NCI-H1694 treated with DMSO at 0.1 percent for 48 hours (cell line): ENCODE measurements at regions not wholly inside any gene's neighbourhood (a gene's known extent, or its start where the extent isn't known, plus 50 kb on each side); places are given as distances from the start of the nearest gene placed in this dataset.
"Not testable (repeated sequence)": the region's sequence is repeated elsewhere in the genome, so short reads cannot be mapped to it uniquely, and the experiment has no call there.

Experiments used
- DNase-seq: peaks from one replicate; lab custom pipeline; 2025; lab: John Stamatoyannopoulos, UW

DNA sequence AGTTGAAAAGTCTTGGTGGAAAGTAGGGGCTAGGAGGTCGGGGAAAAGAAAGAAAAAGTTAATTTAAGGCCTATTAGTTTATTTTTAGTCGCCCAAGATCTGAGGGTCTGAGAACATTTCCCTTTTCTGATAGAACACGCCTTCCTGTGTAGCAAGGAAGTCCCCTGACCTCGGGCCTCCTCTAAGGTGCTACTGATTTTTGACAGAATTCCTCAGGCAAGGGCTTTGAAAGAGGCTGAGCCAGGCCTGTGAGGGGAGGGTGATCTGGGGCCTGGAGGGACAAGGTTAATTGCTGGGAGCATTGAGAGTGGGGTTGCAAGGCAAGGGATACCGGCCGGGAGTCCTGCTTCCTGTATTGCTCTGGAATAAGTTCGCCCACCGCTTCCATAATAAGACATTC is 131.4 kb upstream of the MYCN start:
- no peak for DNase-seq

DNA sequence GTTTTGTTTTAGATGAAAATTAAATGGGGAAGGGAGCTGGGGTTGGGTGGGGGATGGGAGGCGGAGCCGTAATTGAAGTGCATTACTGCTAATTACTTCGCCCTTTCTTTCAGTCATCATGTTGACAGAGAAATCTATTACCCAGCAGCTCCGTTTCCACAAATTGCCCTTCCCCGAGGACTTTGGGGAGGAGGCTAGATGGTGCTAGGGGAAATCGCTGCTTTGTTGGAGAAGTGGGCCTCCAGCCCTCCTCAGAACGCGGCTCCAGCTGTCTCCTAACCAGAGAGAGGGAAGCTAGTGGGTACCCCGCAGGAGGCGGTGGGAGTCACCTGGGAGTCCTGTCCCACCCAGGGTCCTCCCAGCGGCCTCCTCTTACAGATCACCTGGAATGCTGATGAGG is 130.9 kb upstream of the MYCN start:
- no peak for DNase-seq

DNA sequence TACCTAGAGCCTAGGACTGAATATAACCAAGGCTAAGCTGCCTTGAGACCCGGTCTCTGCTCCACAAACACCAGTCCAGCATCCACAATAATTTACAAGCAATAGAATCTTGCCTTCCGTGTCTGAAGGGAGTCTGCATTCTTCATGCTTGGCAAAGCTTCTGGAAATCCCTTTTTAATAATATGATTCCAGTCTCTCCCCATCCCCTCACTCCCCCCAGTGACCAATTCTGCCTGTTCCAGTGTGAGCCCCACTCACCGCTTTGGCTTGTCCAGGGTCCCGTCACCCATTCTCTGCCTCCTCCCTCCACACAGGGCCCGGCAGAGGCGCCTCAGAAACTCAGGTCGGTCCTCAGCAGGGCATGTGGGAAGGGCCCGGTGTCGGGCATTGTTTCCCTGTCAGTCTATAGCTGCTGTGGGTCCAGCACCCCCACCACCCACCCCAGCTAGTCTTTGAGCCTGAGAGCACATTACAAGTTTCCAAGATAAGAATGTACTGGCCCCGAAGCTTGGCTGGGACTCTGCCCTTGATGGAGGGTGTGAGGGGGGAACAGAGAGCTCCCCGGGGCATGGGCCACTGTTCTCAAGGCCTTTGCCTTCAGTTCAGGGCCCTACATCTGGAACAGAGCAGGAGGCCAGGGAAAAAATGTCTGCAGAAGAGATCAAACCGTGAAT is 129.7 kb upstream of the MYCN start:
- DNase-seq, result no peak

DNA sequence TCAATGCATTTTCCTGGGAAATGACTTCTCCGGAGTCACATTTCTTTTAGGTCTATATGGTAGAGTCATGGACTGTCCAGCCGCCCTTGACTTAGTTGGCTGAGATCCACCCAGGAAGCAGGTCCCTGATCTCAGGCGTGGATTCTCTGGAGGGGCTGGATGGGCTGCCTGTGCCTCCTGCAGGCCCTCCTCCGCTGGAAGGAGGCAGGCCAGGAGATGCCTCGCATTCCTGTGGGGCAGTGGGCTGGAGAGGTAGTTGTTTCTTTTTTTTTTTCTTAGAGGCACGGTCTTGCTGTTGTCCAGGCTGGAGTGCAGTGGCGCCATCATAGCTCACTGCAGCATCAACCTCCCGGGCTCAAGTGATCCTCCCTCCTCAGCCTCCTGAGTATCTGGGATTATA is 129.0 kb upstream of the MYCN start:
- no peak for DNase-seq

DNA sequence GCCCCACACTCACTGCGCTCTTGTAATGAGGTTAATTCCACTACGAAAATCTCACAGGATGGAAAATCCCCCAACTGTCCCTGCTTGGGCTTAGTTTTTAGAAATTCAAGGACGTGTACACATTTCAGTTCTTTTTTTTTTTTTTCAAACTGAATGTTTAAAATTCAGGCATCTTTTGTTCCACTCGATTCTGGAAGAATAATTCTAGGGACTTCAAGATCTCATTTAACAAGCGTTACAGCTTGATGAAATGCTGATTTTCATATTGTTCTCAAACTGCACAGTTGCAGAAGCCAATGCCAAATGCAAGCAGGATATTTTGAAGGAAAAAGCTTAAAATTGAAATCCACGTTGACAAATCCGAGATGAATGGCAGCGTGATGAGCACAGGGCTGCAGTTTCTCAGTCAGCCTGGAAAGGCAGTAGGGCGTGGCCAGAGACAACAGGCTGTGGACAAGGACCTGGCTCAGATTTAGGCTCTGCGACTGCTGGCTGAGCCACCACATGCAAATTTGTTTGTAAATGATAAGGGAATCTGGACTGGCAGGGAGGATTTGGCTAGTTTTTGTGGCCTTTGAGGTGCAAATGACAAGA is 128.1 kb upstream of the MYCN start:
- DNase-seq, result no peak

DNA sequence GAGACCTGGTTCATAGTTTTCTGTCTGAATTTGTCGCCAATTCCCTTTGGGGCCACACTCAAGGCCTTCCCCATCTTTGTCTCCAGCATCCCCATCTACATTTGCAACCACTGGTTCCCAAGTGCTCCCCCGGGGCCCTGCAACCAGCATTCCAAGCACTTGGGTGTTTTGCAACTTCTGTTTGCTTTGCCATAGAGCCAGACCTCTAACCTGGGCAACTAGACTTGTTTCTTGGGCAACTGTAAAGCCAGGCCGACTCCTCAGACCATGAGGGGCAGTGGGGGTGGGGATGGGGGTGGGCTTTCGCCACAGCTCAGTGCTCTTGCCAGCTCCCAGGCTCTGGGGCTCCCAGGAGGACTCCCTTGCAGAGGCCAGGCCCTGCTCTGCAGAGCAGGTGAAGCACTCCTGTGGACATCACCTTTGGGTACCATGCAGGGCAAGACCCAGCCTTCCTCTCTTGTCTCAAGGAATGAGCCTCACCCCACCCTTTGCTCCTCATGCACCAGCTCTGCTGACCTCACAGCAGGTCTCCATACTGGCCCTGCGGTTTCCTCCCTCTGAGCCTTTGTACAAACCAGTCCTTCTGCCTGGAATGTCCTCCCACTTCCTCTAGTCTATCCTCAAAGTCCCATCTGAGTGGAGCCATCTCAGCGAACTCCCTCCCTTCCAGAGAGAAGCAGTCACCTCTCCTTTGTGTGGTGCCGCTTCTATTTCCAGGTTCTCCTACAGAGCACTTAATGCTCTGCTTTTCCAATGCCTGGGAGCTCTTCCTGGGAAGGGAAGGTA is 126.7 kb upstream of the MYCN start:
- no peak for DNase-seq

DNA sequence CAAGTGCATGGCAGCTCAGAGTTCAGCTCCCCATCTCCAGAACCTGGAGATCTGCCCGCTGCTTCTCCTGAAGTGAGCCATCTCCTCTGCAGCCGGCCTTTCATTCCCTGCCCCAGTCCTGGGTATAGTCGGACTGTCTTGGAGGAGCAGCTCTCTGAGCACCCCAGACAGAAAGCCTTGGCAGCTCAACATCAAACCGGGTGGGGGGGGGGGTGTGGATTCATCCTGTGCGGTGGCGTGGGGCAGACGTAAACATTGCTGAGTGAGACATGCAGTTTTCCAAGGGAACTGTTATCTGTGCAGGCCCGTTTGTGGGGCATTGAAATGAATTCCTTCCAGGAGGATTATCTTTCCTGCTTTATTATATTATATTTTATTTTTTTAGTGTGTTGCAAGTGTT is 125.9 kb upstream of the MYCN start:
- no peak for DNase-seq

DNA sequence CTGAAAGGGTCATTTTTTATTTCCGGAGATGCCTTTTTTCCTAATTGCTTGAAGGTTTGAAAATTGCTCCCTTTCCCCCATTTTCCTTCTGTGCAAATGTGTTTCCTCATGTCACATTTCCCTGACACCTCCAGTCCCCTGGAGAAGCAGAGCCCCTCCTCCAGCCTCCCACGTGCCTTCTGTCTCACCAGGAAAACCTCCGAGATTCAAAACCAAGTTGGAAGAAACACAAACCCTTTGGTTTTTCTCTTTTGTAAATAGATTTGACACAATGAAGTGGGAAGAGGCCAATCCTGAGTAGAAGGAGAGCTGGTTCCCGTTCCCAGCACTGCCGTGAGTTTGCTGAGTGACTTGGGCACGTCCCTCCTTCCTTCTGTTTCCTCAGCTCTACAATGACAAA is 125.4 kb upstream of the MYCN start:
- DNase-seq, result no peak

DNA sequence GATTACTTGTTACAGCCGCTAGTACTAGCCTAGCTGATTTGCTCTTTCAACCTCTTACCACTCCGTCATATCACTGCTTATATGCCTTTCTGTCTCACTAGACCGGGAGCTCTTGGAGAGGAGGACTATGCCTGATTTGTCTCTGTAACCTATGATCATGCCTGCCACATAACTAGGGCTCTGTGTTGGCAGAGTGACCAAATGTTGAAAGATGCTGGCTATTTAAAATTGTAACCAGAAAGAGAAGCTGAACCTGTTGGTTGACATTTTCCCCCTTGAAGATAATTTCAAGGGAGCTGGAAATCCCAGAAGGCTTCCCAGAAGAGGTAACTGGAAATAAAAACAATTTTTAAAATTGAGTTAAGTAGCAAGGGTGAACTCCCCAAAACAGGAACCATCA is 124.1 kb upstream of the MYCN start:
- no peak for DNase-seq

DNA sequence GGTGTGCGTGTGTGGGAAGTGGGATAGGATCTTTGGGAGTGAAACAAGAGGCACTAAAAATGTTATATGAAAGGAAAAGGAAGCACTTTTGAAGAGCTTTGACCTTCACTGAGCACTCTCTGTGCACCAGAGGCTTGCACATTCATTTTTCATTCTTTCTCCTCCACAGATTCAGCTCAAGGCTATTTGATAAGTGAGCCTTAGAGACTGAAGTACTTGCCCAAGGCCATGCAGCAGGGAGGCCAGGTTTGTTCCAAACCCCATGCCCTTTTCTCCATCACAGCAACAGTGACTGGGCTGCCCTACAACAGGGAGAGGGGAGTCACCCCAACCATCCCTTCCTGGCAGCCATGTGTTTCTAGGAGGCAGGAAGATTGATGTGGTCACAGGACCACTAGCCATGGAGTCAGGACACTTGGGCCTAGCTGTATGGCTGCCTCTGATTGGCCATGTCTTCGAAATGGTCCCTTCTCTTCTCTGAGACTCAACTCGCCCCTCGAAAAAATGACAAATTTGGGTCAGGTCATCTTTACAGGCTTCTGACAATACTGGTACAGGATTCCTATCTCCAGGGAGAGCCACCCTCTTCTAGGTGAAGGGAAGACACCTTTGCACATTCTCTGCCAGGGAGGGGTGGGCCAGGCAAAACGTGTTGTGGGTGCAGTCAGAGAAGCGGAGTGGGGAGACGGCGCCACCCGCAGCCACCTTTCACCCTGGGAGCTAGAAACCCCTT is 123.5 kb upstream of the MYCN start:
- DNase-seq, result no peak

DNA sequence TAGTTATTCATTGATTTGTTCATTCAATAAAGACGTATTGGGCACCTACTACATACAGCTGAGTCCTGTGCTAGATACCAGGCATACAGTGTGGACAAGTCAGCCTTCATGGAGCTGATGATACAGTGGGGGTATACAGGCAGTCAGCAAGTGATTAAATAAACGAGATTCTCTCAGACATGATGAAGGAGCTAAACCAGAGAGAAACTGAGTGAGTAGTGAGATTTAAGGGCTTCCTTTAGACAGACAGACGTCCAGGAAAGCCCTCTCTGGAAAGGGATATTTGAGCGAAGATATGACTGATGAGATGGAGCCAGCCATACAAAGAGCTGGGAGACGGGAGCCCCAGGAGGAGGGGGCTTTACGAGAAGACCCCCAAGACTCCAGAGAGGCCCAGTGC is 122.6 kb upstream of the MYCN start:
- no peak for DNase-seq

DNA sequence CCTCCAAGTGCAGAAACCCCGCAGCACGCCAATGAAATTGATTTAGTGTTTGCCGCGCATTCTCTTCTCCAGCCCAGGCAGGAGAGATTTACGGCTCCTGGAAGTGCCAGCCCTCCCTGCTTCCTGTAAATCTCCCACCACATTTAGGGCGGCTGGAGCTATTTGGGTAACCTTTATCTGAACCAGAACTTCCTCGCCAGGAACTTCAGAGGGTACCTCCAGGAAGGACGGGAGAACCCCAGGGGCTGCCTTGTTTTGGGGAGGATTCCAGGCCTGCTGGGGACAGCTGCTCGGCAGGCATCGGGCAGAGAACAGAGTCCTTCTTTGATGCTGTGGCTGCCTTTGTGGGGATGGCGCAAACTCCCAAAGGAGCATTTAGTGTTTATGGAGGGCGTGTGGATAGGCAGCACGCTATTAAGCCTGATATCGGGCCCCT is 122.0 kb upstream of the MYCN start:
- no peak for DNase-seq

DNA sequence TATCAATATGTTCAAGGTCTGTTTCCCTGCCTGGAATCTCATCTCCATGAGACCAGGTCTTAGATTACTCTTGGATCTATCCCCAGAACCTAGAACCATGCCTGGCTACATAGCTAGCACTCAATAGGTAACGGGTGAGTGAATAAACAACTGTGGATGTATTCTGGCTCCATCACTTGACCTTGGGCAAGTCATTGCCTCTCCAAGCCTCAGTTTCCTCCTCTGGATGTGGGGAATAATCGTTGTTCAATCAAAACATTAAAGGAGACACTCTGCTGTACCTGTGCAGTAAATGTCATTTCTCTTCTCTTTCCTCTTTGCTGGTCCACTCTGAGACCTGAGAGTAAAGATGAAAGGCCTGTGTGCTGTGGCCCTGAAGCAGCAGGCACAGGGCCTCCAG is 121.5 kb upstream of the MYCN start:
- no peak for DNase-seq

DNA sequence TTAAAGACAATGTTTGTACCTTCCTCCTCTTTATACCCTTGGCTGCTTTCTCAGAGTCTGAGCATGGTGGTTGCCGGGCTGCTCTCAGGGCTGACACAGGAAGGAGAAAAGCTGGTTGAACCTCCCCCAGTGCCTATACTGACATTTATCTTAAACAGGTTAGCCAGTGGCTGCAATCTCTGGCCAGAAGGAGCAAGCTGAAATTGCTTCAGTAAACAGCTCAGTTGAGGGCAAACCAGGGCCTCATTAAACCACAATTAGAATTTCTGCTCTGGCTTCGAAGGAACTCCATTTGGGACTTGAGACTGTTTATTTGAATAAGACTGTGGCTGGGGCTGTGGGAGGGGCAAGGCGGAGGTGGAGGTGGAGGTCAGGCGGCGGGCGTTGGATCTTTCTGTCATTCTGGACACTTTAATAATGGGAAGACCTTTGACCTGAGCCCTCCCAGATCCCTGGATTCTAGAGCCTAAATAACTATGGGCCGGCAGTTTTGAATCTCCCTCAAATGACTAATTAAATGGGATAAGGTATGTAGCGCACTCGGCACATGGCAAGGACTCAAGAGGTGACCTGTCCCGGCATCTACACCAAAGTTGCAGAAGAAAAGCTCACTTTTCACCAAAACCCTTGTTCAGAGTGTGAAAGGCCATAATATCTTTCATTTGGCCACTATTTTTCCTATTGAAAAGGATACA is 120.6 kb upstream of the MYCN start:
- no peak for DNase-seq

DNA sequence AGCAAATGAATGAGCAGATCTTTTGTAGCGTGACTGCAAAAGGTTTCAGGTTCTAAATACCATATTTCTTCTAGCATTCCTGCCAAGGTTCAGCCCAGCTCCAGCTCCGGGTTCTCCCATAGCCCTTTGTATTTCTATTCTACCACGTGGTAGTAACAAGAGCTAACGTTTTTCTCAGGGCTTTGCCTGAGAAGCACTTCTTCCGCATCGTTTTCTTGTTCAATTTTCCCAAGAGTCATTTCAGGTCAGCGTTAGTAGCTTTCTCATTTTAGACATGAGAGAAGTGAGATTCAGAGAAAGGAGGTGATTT is 120.1 kb upstream of the MYCN start:
- DNase-seq, result no peak

DNA sequence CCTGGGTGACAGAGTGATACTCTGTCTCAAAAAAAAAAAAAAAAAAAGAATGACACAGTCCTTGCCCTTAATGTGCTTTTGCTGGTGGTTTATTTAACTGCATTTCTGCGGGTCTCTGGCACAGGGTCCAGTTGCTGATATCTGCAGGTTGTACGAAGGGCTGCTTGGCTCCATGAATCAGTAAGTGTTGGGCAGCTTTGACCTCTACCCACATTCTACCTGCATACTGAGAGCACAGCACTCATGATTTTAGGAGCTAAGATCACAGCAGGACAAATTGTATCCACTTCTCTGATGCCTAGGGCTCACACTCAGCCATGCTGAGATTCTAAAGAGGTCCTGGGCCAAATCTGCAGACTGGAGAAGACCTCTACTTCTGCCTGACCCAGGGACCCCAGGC is 119.4 kb upstream of the MYCN start:
- no peak for DNase-seq

DNA sequence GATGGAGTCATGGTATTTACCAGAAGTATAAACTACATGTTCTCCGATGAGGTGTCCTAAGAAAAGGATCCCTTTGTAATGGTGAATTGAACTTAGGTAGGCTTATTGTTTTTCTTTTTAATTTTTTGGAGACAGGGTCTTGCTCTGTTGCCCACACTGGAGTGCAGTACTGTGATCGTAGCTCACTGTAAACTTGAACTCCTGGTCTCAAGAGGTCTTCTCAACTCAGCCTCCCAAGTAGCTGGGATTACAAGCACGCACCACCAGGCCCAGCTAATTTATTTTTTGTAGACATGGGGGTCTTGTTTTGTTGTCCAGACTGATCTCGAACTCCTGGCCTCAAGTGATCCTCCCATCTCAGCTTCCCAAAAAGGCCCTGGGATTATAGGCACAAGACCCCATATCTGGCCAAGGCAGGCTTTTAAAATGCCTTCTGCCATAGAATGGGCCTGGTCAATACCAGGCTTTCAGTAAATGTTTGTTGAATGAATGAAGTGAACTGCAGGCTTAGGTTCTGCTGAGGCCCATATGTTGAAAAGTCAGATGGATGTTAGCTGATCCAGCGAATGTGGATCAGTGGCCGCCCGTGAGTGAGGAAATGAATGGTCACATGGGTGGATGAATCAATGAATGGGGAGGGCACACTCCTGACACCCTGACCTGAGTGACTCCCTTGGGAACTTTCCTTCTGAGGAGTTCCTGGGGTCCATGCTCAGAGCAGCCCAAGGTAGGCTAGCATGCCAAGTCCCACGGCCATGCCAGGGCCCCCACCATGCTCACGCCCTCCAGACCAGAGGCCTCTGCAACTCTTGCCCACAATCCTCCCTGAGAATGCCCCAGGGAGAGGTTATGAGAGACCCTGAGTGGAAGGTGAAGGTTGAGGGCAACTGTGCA is 118.0 kb upstream of the MYCN start:
- no peak for DNase-seq

DNA sequence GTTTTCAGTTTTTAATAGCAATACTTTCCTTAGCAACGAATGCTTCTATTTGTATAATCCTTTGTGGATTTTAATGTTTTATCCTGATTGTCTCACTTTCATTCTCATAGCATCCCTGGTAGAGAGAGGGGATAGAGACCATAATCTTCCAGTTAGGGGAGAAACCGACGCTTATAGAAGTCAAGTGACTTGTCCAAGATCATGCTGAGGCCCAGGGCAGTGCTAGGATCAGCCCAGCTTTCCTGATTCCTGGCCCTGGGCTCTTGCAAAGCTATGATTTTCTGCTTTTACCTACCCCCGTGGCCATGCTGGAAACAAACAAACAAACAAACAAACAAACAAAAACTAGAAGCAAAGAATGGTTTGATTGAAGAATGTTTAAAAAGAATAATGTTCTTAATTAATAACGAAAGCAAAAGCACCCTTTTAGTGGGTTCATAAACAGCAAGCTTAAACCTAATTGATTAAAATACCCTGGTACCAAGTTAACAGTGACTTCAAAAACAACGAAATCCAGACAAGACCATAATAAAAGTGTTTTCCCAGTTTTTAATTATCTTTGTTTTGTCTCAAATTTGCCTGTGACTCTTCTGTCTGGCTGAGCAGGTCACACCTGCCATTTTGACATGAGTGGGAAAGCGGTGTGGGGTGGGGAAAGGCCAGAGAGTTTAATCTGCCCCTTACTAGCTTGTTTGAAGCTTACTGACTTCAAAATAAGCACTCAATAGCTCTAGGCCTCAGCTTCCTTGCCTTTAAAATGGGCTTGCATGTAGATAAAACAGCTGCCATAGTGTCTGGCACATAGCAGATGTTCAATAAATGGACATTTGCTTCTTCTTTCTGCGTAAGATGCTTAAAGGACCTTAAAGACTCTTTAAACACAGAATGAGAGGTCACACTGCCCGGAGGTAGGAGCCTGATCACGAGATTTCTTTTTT is 116.6 kb upstream of the MYCN start:
- DNase-seq, result no peak

DNA sequence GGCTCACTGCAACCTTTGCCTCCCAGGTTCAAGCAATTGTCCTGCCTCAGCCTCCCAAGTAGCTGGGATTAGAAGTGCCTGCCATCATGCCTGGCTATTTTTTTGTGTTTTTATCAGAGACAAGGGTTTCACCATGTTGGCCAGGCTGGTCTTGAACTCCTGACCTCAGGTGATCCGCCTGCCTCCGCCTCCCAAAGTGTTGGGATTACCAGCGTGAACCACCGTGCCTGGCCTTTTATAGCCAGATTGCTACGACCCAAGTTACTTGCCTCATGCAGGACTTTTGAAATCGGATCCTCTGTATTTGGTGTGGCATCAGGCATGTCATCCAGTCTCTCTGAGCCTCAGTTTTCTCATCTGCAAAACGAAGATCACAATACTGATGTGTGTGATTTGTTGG is 115.9 kb upstream of the MYCN start:
- not testable (repeated sequence) for DNase-seq

DNA sequence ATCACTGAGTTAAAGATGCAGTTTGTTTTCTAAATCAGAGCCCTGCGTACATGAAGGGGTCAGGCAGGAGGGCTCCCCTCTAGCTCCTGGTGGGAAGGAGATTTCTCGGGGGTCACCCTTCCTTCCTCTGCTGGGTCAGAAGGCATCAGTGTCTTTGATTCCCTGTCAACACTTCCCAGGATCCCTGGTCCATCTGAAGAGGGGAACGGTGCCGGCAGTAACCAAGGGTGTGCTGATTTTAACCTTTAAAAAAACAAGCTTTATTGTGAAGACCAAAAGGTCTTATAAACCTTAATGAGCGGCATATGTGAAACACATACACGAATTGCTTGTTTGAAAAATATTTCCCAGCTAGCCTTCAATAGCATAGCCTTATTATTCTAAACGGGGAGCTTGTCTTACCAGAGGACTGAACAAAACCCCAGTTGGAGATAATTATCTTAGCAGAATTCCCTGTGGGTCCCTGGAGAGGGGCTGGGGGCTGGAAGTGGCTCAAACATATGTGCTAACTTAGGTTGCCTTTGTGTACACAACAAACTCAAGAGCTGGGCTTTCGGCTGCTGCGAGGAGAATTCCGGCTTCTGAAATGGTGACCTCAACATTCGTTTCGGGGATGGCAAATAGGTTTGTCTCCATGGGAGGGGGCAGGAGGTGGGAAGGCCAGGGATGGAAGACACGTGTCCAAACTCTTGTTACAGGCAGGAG is 114.9 kb upstream of the MYCN start:
- DNase-seq, result no peak
